ENCODE measurements at regions not wholly inside any gene's neighbourhood (a gene's known extent, or its start where the extent isn't known, plus 50 kb on each side); places are given as distances from the start of the nearest gene placed in this dataset.

GRCh38 chr6:22764496-22764895, 195.1 kb downstream of the HDGFL1 start:
- TF ChIP-seq EZH2phosphoT487 (IDR thresholded peaks at IDR 0.05; ENCODE audit: borderline replicate concordance) = no peak
- TF ChIP-seq CTCF (conservative IDR thresholded peaks at IDR 0.05; ENCODE audit: low read length) = no peak
- H3K4me1 ChIP-seq (ENCODE audit: insufficient read depth, low read length, poor library complexity, severe bottlenecking) = peaks cover 13% of the 10 kb centered on the region
- no peak overlapping the region for H2AFZ ChIP-seq (ENCODE audit: low read length)
- H3K79me2 ChIP-seq (ENCODE audit: insufficient read depth, low read length) = no peaks in the 10 kb centered on the region
- H3K9me3 ChIP-seq (ENCODE audit: insufficient read depth, low read depth, low read length) = no peaks in the 10 kb centered on the region
- no peak overlapping the region for H3K4me3 ChIP-seq (ENCODE audit: low read length, poor library complexity, severe bottlenecking)
- H3K27me3 ChIP-seq (ENCODE audit: insufficient read depth, low read length, poor library complexity, severe bottlenecking) = no peaks in the 10 kb centered on the region
- no peaks in the 10 kb centered on the region for H3F3A ChIP-seq (ENCODE audit: low read depth)
- H3K9me2 ChIP-seq (replicated peaks; ENCODE audit: low read depth, low read length) = no peaks in the 10 kb centered on the region
- H3K9ac ChIP-seq (ENCODE audit: low read depth, low read length, poor library complexity, severe bottlenecking) = no peak overlapping the region
- no peak overlapping the region for H3K4me2 ChIP-seq (ENCODE audit: low read depth, low read length, poor library complexity, severe bottlenecking)
- no peaks in the 10 kb centered on the region for H3K36me3 ChIP-seq (ENCODE audit: insufficient read depth, low read length)
- H4K20me1 ChIP-seq (ENCODE audit: insufficient read depth, low read length, poor library complexity, severe bottlenecking) = no peaks in the 10 kb centered on the region

GRCh38 chr6:22765015-22765414, 195.6 kb downstream of the HDGFL1 start:
- Histone ChIP-seq H3K4me1 (ENCODE audit: insufficient read depth, low read length, poor library complexity, severe bottlenecking) (peaks cover 13% of the 10 kb centered on the region), H3K4me3 (ENCODE audit: low read length, poor library complexity, severe bottlenecking) (no peak overlapping the region), H3F3A (ENCODE audit: low read depth) (no peaks in the 10 kb centered on the region), H3K36me3 (ENCODE audit: insufficient read depth, low read length) (no peaks in the 10 kb centered on the region), H4K20me1 (ENCODE audit: insufficient read depth, low read length, poor library complexity, severe bottlenecking) (no peaks in the 10 kb centered on the region), H2AFZ (ENCODE audit: low read length) (no peak overlapping the region), H3K9me3 (ENCODE audit: insufficient read depth, low read depth, low read length) (no peaks in the 10 kb centered on the region), H3K27me3 (ENCODE audit: insufficient read depth, low read length, poor library complexity, severe bottlenecking) (no peaks in the 10 kb centered on the region), H3K9ac (ENCODE audit: low read depth, low read length, poor library complexity, severe bottlenecking) (no peak overlapping the region), H3K4me2 (ENCODE audit: low read depth, low read length, poor library complexity, severe bottlenecking) (no peak overlapping the region), H3K9me2 (replicated peaks; ENCODE audit: low read depth, low read length) (no peaks in the 10 kb centered on the region), H3K79me2 (ENCODE audit: insufficient read depth, low read length) (no peaks in the 10 kb centered on the region)
- TF ChIP-seq EZH2phosphoT487 (IDR thresholded peaks at IDR 0.05; ENCODE audit: borderline replicate concordance) = no peak
- TF ChIP-seq CTCF (conservative IDR thresholded peaks at IDR 0.05; ENCODE audit: low read length) = no peak

GRCh38 chr6:22766979-22767378, 197.6 kb downstream of the HDGFL1 start:
- no peaks in the 10 kb centered on the region for H3K79me2 ChIP-seq (ENCODE audit: insufficient read depth, low read length)
- no peaks in the 10 kb centered on the region for H4K20me1 ChIP-seq (ENCODE audit: insufficient read depth, low read length, poor library complexity, severe bottlenecking)
- H3K4me2 ChIP-seq (ENCODE audit: low read depth, low read length, poor library complexity, severe bottlenecking) = no peak overlapping the region
- H2AFZ ChIP-seq (ENCODE audit: low read length) = no peak overlapping the region
- no peaks in the 10 kb centered on the region for H3K9me2 ChIP-seq (replicated peaks; ENCODE audit: low read depth, low read length)
- no peaks in the 10 kb centered on the region for H3K36me3 ChIP-seq (ENCODE audit: insufficient read depth, low read length)
- H3K4me1 ChIP-seq (ENCODE audit: insufficient read depth, low read length, poor library complexity, severe bottlenecking) = peaks cover 13% of the 10 kb centered on the region
- H3K4me3 ChIP-seq (ENCODE audit: low read length, poor library complexity, severe bottlenecking) = no peak overlapping the region
- TF ChIP-seq EZH2phosphoT487 (IDR thresholded peaks at IDR 0.05; ENCODE audit: borderline replicate concordance) (no peak), CTCF (conservative IDR thresholded peaks at IDR 0.05; ENCODE audit: low read length) (no peak)
- no peaks in the 10 kb centered on the region for H3K9me3 ChIP-seq (ENCODE audit: insufficient read depth, low read depth, low read length)
- H3F3A ChIP-seq (ENCODE audit: low read depth) = no peaks in the 10 kb centered on the region
- H3K27me3 ChIP-seq (ENCODE audit: insufficient read depth, low read length, poor library complexity, severe bottlenecking) = no peaks in the 10 kb centered on the region
- no peak overlapping the region for H3K9ac ChIP-seq (ENCODE audit: low read depth, low read length, poor library complexity, severe bottlenecking)

Data from Loucy (cell line).